Loucy (cell line): ENCODE measurements at regions not wholly inside any gene's neighbourhood (a gene's known extent, or its start where the extent isn't known, plus 50 kb on each side); places are given as distances from the start of the nearest gene placed in this dataset.

Experiments used
- CTCF ChIP-seq: fragments of 200-600 bp; sonication (generic); conservative IDR thresholded peaks from 2 replicates; pipeline ENCODE4 v1.5.1; 2014; ENCODE audit warnings: mild to moderate bottlenecking, antibody characterized with exemption, low read length
- EZH2phosphoT487 ChIP-seq: fragments of 200-600 bp; IDR thresholded peaks from 2 replicates; pipeline ENCODE4 v1.6.1; 2018; ENCODE audit warnings: antibody characterized with exemption, mild to moderate bottlenecking, moderate library complexity, borderline replicate concordance

DNA sequence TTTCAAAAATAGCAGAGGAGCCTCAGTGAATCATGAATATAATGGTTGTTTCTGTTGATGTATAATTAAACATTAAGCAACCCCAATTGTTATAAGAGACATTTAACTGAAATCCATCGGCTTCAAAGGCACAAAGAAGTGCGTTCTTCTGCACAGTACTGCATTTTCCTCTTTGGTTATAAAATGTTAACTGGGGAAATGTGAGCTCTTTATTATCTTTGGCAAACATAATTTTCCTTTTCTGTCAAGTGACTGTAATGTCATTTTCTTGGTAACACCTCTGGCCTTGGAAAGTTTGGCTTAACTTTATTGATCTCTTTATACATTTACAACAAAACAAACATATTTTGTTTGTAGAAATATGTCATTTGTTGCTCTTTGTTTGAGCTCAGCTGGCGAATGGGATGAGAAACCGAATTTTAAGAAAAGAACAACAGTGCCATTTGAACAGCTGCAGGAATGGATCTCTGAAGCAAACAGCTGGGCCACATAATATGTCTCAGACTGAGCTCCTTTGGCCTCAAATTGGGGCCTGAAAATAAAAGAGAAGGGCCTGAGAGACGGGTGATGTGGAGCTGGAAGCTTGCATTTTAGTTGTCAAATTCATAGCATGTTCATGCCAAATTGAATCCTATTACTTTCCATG, 427.0 kb upstream of the SPTLC3 start:
- no peak for TF ChIP-seq CTCF
- TF ChIP-seq EZH2phosphoT487 = no peak
